Choroid plexus epithelial cell (primary cell): ENCODE measurements at regions not wholly inside any gene's neighbourhood (a gene's known extent, or its start where the extent isn't known, plus 50 kb on each side); places are given as distances from the start of the nearest gene placed in this dataset.

Source experiments
- DNase-seq: peaks from one replicate; pipeline ENCODE4 v3.0.0-alpha.2; 2010; ENCODE audit warnings: low read depth
- H3K4me3 ChIP-seq: 2 replicates; pipeline ENCODE4 v1.5.1; 2011; ENCODE audit warnings: low read depth, mild to moderate bottlenecking, control low read depth, low read length, moderate library complexity
- TF ChIP-seq, protein P1 (sequence below): conservative IDR thresholded peaks from 2 replicates; pipeline ENCODE4 v1.5.1; 2011; ENCODE audit warnings: low read depth, mild to moderate bottlenecking, control low read depth, inconsistent platforms, low read length, moderate library complexity

DNA sequence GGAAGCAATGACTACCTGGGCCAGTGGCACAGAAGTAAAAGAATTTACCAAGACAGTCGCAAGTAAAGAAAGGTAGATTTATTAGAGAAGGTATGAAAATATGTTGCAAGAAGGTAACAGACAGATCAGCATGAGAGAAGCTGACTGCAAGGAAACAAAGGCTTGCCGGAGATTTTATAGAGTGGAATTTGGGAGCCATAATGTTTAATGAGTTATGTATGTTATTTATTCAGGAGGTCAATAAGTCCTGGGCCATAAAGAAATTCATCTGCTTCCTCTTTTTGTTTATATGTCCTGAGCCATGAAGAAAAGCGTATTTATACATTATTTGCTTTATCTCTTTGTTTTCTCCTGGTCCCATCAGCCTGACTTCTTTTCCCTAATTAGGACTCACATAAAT, 423.6 kb downstream of the PTH2R start:
- no peak for DNase-seq
- TF ChIP-seq, protein P1, sequence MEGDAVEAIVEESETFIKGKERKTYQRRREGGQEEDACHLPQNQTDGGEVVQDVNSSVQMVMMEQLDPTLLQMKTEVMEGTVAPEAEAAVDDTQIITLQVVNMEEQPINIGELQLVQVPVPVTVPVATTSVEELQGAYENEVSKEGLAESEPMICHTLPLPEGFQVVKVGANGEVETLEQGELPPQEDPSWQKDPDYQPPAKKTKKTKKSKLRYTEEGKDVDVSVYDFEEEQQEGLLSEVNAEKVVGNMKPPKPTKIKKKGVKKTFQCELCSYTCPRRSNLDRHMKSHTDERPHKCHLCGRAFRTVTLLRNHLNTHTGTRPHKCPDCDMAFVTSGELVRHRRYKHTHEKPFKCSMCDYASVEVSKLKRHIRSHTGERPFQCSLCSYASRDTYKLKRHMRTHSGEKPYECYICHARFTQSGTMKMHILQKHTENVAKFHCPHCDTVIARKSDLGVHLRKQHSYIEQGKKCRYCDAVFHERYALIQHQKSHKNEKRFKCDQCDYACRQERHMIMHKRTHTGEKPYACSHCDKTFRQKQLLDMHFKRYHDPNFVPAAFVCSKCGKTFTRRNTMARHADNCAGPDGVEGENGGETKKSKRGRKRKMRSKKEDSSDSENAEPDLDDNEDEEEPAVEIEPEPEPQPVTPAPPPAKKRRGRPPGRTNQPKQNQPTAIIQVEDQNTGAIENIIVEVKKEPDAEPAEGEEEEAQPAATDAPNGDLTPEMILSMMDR, result no peak
- no peak overlapping the region for H3K4me3 ChIP-seq

- H3K4me3 ChIP-seq, result no peak overlapping the region
- DNase-seq, result no peak
- TF ChIP-seq, protein P1, result no peak
These were observed 441.1 kb downstream of the PTH2R start for GRCh38 chr2:208847651-208848050.

DNA sequence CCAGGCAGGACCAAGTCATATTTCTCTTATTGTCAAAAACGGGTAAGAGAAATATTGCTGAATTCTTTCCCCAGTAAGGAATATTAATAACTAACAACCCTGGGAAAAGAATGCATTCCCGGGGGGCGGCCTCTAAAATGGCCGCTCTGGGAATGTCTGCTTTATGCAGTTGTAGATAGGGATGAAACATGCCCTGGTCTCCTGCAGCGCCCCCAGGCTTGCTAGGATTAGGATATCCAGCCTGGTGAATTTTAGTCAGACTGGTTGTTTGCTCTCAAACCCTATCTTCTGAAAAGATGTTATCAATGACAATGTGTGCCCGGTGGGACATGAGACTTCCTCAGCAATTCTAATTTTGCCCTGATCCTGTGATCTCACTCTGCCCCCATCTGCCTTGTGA, 448.1 kb downstream of the PTH2R start:
- no peak overlapping the region for H3K4me3 ChIP-seq
- no peak for DNase-seq

DNA sequence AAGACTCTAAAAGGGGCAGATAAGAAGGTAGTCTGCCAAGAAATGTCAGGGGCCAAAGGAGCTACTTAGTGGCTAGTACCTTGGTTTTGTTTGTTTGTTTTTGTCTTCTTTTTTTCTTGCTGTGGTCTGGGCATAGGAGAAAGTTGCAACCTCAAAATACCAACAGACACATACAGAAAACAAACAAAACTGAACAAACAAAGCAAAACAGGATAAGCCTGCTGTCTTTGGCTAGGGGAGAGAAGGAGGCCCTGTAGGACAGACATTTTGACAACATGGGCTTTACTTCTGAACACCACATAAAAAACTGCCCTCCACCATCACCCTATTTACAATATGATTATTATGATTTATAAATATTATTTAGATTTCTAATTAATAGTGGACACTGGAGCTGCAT, 460.8 kb downstream of the PTH2R start:
- no peak for DNase-seq
- TF ChIP-seq, protein P1, result no peak
- H3K4me3 ChIP-seq, result no peak overlapping the region

More for the DNA sequence above, 448.1 kb downstream of the PTH2R start:
- TF ChIP-seq, protein P1, result no peak

- TF ChIP-seq, protein P1, result no peak
- no peak for DNase-seq
These were observed 466.0 kb downstream of the PTH2R start for GRCh38 chr2:208872591-208872990.

GRCh38 chr2:208879666-208880065, 473.1 kb downstream of the PTH2R start:
- TF ChIP-seq, protein P1, result no peak
- H3K4me3 ChIP-seq, result no peak overlapping the region
- no peak for DNase-seq

More at GRCh38 chr2:208872591-208872990, 466.0 kb downstream of the PTH2R start:
- no peak overlapping the region for H3K4me3 ChIP-seq

DNA sequence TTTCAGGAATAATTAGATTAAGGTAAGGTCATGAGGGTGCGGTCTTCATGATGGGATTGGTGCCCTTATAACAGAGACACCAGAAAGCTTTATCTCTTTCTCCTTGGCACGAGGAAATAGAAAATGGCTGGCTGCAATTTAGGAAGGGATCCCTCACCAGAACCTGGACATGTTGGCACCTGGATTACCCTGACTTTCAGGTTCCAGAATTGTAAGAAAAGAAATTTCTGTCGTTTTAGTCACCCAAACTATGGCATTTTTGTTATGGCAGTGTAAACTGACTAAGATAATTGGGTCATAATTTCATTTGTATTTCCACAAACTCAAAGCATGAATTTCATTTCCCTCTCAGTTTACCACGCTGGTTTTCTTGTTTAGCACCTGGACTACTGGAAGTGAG, 473.6 kb downstream of the PTH2R start:
- TF ChIP-seq, protein P1, result no peak
- H3K4me3 ChIP-seq, result no peak overlapping the region
- DNase-seq, result no peak
